IMR-90 (cell line): ENCODE measurements at regions not wholly inside any gene's neighbourhood (a gene's known extent, or its start where the extent isn't known, plus 50 kb on each side); places are given as distances from the start of the nearest gene placed in this dataset.

Experiments
- ATAC-seq: fragments of 200-7000 bp; cut with Tn5 transposase; 2 replicates; pipeline ENCODE4 v1.9.1; 2020; ENCODE audit warnings: low read depth, mild to moderate bottlenecking, moderate library complexity
- BruUV-seq: library from RNA; stranded (reverse); fragments of 400-500 nt; replicated peaks from 2 replicates; lab custom pipeline; 2021; lab: Mats Ljungman, UMichigan
- CTCF ChIA-PET: fragments of 300-600 bp; formaldehyde crosslinking; extraction: SDS; loops from one replicate; lab custom pipeline; 2021; ENCODE audit warnings: antibody characterized with exemption; lab: Yijun Ruan, JAX
- POLR2A ChIA-PET: fragments of 300-600 bp; sonication (Branson Sonifier 250); formaldehyde crosslinking; loops from one replicate; lab custom pipeline; 2022; ENCODE audit warnings: antibody characterized with exemption; ENCODE audit not compliant: unreplicated experiment; lab: Charles Lee
- DNase-seq: peaks from one replicate; pipeline ENCODE4 v3.0.0; 2013
- H2AFZ ChIP-seq: replicated peaks from 2 replicates; pipeline ENCODE3; 2013; ENCODE audit warnings: low read length, mild to moderate bottlenecking; ENCODE audit not compliant: poor library complexity
- H2AK5ac ChIP-seq: 2 replicates; pipeline ENCODE4 v1.6.1; 2013; ENCODE audit warnings: low read depth, low read length, inconsistent platforms
- H2AK9ac ChIP-seq: replicated peaks from 2 replicates; pipeline ENCODE3; 2013; ENCODE audit warnings: mild to moderate bottlenecking, low read depth, low read length, moderate library complexity; ENCODE audit not compliant: poor library complexity
- H2BK120ac ChIP-seq: 2 replicates; pipeline ENCODE4 v1.6.1; 2013; ENCODE audit warnings: low read depth, low read length, inconsistent platforms
- H2BK15ac ChIP-seq: 3 replicates; pipeline ENCODE4 v1.6.1; 2013; ENCODE audit warnings: low read depth, low read length, inconsistent platforms
- H2BK20ac ChIP-seq: 2 replicates; pipeline ENCODE4 v1.6.1; 2013; ENCODE audit warnings: low read depth, mild to moderate bottlenecking, inconsistent platforms, low read length, moderate library complexity
- H2BK5ac ChIP-seq: 2 replicates; pipeline ENCODE4 v1.6.1; 2013; ENCODE audit warnings: mild to moderate bottlenecking, low read depth, low read length, inconsistent platforms; ENCODE audit not compliant: poor library complexity, severe bottlenecking
- H3K14ac ChIP-seq: replicated peaks from 2 replicates; pipeline ENCODE4 v1.6.1; 2013; ENCODE audit warnings: low read depth, low read length, inconsistent platforms
- H3K18ac ChIP-seq: 2 replicates; pipeline ENCODE4 v1.6.1; 2013; ENCODE audit warnings: low read depth, low read length, control low read depth
- H3K23ac ChIP-seq: 2 replicates; pipeline ENCODE4 v1.6.1; 2013; ENCODE audit warnings: low read depth, low read length, inconsistent platforms
- H3K27ac ChIP-seq: 2 replicates; pipeline ENCODE4 v1.5.1; 2013; ENCODE audit warnings: mild to moderate bottlenecking, control low read depth, low read length; ENCODE audit not compliant: insufficient read depth
- H3K27me3 ChIP-seq: 2 replicates; pipeline ENCODE4 v1.6.1; 2013; ENCODE audit warnings: low read length; ENCODE audit not compliant: control insufficient read depth, insufficient read depth
- H3K36me3 ChIP-seq: 2 replicates; pipeline ENCODE4 v1.6.1; 2013; ENCODE audit warnings: low read length, mixed read lengths; ENCODE audit not compliant: control insufficient read depth, insufficient read depth
- H3K4ac ChIP-seq: 2 replicates; pipeline ENCODE4 v1.6.1; 2013; ENCODE audit warnings: low read depth, low read length, inconsistent platforms
- H3K4me1 ChIP-seq: 2 replicates; pipeline ENCODE4 v1.6.1; 2013; ENCODE audit warnings: low read length, mixed read lengths; ENCODE audit not compliant: control insufficient read depth, insufficient read depth
- H3K4me2 ChIP-seq: 2 replicates; pipeline ENCODE4 v1.6.1; 2013; ENCODE audit warnings: low read depth, mild to moderate bottlenecking, control low read depth, low read length, moderate library complexity
- H3K4me3 ChIP-seq: 2 replicates; pipeline ENCODE4 v1.5.1; 2013; ENCODE audit warnings: low read depth, mild to moderate bottlenecking, control low read depth, low read length, moderate library complexity; ENCODE audit not compliant: insufficient read depth
- H3K56ac ChIP-seq: 2 replicates; pipeline ENCODE4 v1.6.1; 2013; ENCODE audit warnings: low read length, inconsistent platforms; ENCODE audit not compliant: insufficient read depth; ENCODE audit errors: extremely low read depth
- H3K79me1 ChIP-seq, 2 experiments: 2 replicates each; pipeline ENCODE4 v1.6.1; 2013; ENCODE audit warnings: low read length in 2 of 2, inconsistent platforms in 1 of 2, low read depth in 1 of 2
- H3K9ac ChIP-seq: 2 replicates; pipeline ENCODE4 v1.6.1; 2013; ENCODE audit warnings: low read depth, low read length, control low read depth
- H3K9me1 ChIP-seq: 2 replicates; pipeline ENCODE4 v1.6.1; 2013; ENCODE audit warnings: low read length, inconsistent platforms; ENCODE audit not compliant: insufficient read depth
- H3K9me3 ChIP-seq: 2 replicates; pipeline ENCODE4 v1.6.1; 2013; ENCODE audit warnings: low read length; ENCODE audit not compliant: control insufficient read depth, insufficient read depth
- H4K20me1 ChIP-seq: 2 replicates; pipeline ENCODE4 v1.6.1; 2013; ENCODE audit warnings: low read length, inconsistent platforms; ENCODE audit not compliant: insufficient read depth
- H4K5ac ChIP-seq: 2 replicates; pipeline ENCODE4 v1.6.1; 2013; ENCODE audit warnings: mild to moderate bottlenecking, low read depth, low read length, control low read depth
- H4K8ac ChIP-seq, 2 experiments: 2 replicates each; pipeline ENCODE4 v1.6.1; 2013; ENCODE audit warnings: low read depth in 2 of 2, low read length in 2 of 2, control low read depth in 1 of 2, inconsistent platforms in 1 of 2
- H4K91ac ChIP-seq: 2 replicates; pipeline ENCODE4 v1.6.1; 2013; ENCODE audit warnings: low read depth, low read length, inconsistent platforms; ENCODE audit not compliant: insufficient read depth
- CEBPB ChIP-seq: IDR thresholded peaks from 2 replicates; pipeline ENCODE4 v1.6.1; 2012; ENCODE audit warnings: low read depth, low read length, improper control_type of control experiment
- RAD21 ChIP-seq: IDR thresholded peaks from 2 replicates; pipeline ENCODE4 v1.6.1; 2012; ENCODE audit warnings: low read length, improper control_type of control experiment
- WGBS, 2 experiments: methylation state at CpG; one replicate each; pipeline versions ENCODE4 v1.1.5 to v1.1.7; 2013; ENCODE audit warnings: missing lambda C conversion rate in 2 of 2; ENCODE audit not compliant: insufficient read length in 1 of 2; ENCODE audit errors: extremely low coverage in 2 of 2; 5-methylcytosine and 5-hydroxymethylcytosine counted together
- dilution Hi-C: fragments of 300-500 bp; cut with HindIII; formaldehyde crosslinking; loops from one replicate; pipeline ENCODE4 v1.14.3; 2018; ENCODE audit warnings: low sequenced_read_pairs; ENCODE audit not compliant: unreplicated experiment
- in situ Hi-C: fragments of 300-500 bp; cut with MboI; formaldehyde crosslinking; loops from 3 replicates; pipeline ENCODE4 v1.14.3; 2019; ENCODE audit warnings: low sequenced_read_pairs, inconsistent platforms, mixed read lengths
- intact Hi-C: fragments of 100-400 bp; cut with micrococcal nuclease; formaldehyde crosslinking; loops from 2 replicates; pipeline ENCODE4 v1.10.0; 2022

- Histone ChIP-seq H2BK20ac (no peak overlapping the region), H3K18ac (no peak overlapping the region), H3K23ac (no peak overlapping the region), H3K9me1 (no peaks in the 10 kb centered on the region), H2BK5ac (no peak overlapping the region), H4K8ac (no peak overlapping the region), H4K20me1 (no peaks in the 10 kb centered on the region), H3K4ac (no peak overlapping the region), H3K9ac (no peak overlapping the region), H3K27ac (no peak overlapping the region), H3K4me2 (no peak overlapping the region), H2AK5ac (no peak overlapping the region), H4K5ac (no peak overlapping the region), H3K4me1 (peaks cover 2% of the 10 kb centered on the region; the same call in 1 of the 2 replicates), H2BK120ac (no peak overlapping the region), H3K79me1 (no peaks in the 10 kb centered on the region), H4K91ac (no peak overlapping the region), H3K14ac (no peak overlapping the region), H3K36me3 (no peaks in the 10 kb centered on the region), H2BK15ac (no peak overlapping the region), H3K9me3 (no peaks in the 10 kb centered on the region), H2AK9ac (no peak overlapping the region), H2AFZ (no peak overlapping the region), H3K27me3 (no peaks in the 10 kb centered on the region), H3K56ac (no peak overlapping the region), H3K4me3 (no peak overlapping the region)
- in situ Hi-C loops (no loop called here), intact Hi-C loops (no loop called here), dilution Hi-C loops (no loop called here)
- DNase-seq (peak; percentile 44), ATAC-seq (no peak; the same call in 1 of the 2 replicates)
- WGBS, 2 experiments: no CpG with 5 or more reads among the region's 1 CpG
- TF ChIP-seq CEBPB: peak; percentile 59; the same call in 1 of the 2 replicates
- TF ChIP-seq RAD21: no peak
- no TSS peak for BruUV-seq
- POLR2A ChIA-PET: interaction anchor here (0.7 kb wide), 1 partner anchor 16 kb away, joined by 3 read pairs; no protein-coding TSS in a partner anchor
- CTCF ChIA-PET: no interaction called here
Measured at GRCh38 chr6:121868206-121868605, 432.8 kb downstream of the GJA1 start.
